ENCODE measurements at regions not wholly inside any gene's neighbourhood (a gene's known extent, or its start where the extent isn't known, plus 50 kb on each side); places are given as distances from the start of the nearest gene placed in this dataset.
A peak's percentile ranks its signal among the peaks of the same experiment; 100 is the strongest.
"Not testable (repeated sequence)": the region's sequence is repeated elsewhere in the genome, so short reads cannot be mapped to it uniquely, and the experiment has no call there.

- no peak for DNase-seq (ENCODE audit: low read depth)
These were observed 383.4 kb downstream of the MLLT3 start for GRCh38 chr9:20238921-20239320.

- no peak for DNase-seq (ENCODE audit: low read depth)
These were observed 384.6 kb downstream of the MLLT3 start for GRCh38 chr9:20237686-20238085.

DNA sequence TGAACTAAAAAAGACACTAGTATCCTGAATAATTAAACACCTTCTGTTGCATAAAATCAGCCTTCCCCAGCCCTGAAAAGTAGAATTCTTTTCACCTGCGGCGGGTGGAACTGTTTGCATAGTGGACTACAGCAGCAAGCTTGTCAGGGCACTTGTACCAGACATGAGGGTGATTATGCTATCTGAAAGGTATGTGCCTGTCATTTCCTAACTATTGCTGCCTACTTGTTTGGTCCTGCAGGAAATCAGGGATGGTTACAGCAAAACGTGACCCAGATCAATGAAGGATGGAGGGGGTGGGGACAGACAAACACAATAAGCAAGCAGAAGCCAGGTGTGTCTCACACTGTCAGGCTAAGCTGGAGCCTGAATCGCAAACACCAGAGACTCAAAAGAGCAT, 385.6 kb downstream of the MLLT3 start:
- no peak for DNase-seq (ENCODE audit: low read depth)

GRCh38 chr9:20235206-20235605, 387.1 kb downstream of the MLLT3 start:
- not testable (repeated sequence) for DNase-seq (ENCODE audit: low read depth)

GRCh38 chr9:20228096-20228495, 394.2 kb downstream of the MLLT3 start:
- DNase-seq (ENCODE audit: low read depth): no peak

DNA sequence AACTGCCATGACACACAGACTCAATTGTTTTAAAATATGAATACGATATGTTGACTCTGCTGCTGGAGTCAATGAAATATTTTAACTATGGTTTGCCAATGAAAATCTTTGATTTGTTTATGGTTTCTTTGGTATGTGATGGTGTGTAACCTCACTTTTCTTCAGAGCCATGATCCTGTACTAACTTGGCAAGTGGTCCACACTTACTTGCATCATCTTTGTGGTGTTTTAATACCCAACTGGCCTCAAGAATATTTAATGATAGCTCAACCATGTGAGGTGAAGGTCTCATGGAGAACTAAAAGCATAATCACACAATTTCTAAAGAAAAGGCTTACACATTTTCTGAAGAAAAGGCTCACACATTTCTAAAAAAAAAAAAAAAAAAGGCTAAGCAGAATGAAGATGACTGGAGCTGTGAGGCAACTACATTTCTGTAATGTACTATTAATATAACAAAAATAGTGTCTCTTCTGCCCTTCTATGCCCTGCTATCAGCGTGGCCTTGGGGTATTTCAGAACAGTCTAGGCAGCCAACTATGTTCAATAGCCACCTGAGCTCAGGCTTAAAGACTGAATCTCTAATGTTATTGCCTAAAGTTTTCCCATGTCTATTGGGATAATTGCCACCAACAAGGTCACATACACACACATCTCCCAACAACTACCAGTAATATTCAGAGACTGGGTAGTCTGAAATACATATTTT, 395.0 kb downstream of the MLLT3 start:
- no peak for DNase-seq (ENCODE audit: low read depth)

- no peak for DNase-seq (ENCODE audit: low read depth)
These were observed 396.0 kb downstream of the MLLT3 start for GRCh38 chr9:20226345-20226744.

DNA sequence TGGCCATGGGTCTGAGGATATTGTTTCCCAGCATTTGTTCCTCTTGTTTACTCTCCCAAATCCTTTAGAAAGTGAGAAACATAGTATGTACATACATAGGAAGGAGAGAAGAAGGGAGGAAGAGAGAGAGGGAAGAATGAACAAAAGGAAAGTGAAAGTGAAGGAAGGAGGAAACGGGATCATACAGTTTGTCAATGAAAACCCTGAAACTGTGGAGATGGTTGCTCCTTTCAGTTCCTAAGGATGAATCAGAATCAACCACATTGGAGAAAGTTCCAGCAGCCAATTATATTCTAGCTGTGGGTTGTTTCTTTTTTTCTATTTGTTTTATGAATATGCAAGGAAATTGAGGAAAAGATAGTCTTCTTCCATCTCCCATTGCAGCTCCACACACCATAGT, 396.5 kb downstream of the MLLT3 start:
- no peak for DNase-seq (ENCODE audit: low read depth)

- no peak for DNase-seq (ENCODE audit: low read depth)
These were observed 397.5 kb downstream of the MLLT3 start for GRCh38 chr9:20224756-20225155.

DNA sequence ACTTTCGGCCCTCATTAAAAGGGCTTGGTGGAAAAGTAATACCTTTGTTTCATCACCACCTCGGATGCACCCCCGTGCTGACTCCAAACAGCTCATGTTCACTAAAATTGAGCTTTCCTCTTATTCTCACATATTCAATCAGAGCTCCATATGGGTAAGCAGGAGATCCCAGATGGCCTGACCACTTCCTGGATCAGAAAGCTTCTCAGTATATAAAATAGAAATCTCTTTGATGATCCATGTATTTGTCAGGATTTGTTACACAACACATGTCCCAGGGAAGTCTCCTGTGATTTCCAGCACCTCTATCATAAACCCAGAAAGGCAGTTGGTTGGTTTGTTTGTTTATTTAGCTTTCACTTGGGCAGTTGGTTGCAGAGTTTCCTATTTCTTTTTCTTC, 402.0 kb downstream of the MLLT3 start:
- DNase-seq (ENCODE audit: low read depth): no peak

- no peak for DNase-seq (ENCODE audit: low read depth)
These were observed 402.9 kb downstream of the MLLT3 start for GRCh38 chr9:20219437-20219836.

DNA sequence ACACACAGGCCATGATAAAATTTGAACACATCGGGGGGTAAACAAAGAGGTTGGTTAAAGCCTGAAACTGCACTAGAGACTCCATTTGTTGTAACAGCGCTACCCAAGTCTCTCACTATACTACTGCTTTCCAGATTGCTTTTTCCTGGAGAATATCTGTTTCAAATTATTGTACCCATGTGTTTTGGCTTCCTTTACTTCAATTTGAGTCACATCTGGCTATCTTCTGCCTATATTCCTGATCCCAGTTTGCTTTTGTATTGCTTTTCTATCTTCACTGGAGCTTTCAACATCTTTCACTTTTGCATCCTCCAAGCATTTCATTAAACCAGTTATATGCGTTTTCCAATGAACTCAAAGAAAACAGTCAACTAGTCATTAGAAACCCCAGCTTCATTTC, 404.7 kb downstream of the MLLT3 start:
- no peak for DNase-seq (ENCODE audit: low read depth)

GRCh38 chr9:20216438-20216837, 405.9 kb downstream of the MLLT3 start:
- DNase-seq (ENCODE audit: low read depth): no peak

DNA sequence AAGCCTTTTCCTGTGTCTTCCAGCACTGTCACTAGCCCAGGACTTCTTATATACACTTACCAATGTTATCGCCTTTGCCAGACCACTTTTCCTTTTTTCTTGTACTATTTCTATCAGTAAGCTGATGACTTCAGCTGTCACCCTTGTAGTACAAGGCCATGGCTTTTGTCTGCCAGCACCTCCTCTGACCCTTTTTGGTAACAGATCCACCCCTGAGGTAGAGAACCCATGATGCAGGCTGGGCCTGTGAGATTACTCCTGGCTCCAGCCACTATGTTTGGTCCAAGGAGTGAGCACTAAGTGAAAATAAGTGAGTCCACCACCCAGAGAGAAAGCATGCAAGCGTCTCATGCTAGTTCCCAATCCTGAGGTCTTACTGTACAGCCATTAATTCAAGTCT, 406.7 kb downstream of the MLLT3 start:
- DNase-seq (ENCODE audit: low read depth): no peak

DNA sequence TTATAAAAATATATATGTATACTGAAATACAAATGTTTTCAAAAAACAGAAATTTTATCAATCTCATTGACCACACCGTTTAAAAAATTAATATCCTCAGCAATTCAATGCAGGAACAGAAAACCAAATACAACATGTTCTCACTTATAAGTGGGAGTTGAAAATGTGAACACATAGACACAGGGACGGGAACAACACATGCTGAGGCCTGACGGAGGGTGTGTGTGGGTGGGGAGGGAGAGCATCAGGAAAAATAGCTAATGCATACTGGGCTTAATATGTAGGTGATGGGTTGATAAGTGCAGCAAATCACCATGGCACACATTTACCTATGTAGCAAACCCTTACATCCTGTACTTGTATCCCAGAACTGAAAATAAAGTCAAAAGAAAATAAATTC, 409.5 kb downstream of the MLLT3 start:
- DNase-seq (ENCODE audit: low read depth): no peak

- peak; percentile 55 for DNase-seq (ENCODE audit: low read depth)
These were observed 412.6 kb downstream of the MLLT3 start for GRCh38 chr9:20209391-20210340.

DNA sequence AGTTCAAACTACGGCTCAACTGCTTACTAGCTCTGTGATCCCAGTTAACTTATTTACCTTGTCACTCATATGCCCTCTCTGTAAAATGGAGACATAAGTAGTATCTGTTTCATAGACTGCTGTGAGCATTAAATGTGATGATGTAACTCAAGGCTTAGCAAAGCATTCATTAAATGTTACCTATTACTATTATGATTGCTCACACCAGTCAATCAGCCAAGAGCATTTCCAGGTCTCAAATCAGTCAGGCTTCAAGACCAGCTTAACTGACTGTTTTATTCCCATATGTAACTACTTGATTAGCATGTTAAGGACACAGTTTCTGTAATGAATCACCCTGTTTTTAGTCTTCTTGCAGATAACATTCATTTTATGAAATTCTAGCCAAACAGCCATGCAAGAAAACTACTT, 413.3 kb downstream of the MLLT3 start:
- no peak for DNase-seq (ENCODE audit: low read depth)

- DNase-seq (ENCODE audit: low read depth): no peak
These were observed 414.1 kb downstream of the MLLT3 start for GRCh38 chr9:20208226-20208625.

- DNase-seq (ENCODE audit: low read depth): no peak
These were observed 415.1 kb downstream of the MLLT3 start for GRCh38 chr9:20207176-20207575.

- DNase-seq (ENCODE audit: low read depth): no peak
These were observed 416.5 kb downstream of the MLLT3 start for GRCh38 chr9:20205821-20206220.

- no peak for DNase-seq (ENCODE audit: low read depth)
These were observed 412.2 kb upstream of the SLC24A2 start for GRCh38 chr9:20200991-20201431.

- DNase-seq (ENCODE audit: low read depth): no peak
These were observed 411.7 kb upstream of the SLC24A2 start for GRCh38 chr9:20200581-20200980.

DNA sequence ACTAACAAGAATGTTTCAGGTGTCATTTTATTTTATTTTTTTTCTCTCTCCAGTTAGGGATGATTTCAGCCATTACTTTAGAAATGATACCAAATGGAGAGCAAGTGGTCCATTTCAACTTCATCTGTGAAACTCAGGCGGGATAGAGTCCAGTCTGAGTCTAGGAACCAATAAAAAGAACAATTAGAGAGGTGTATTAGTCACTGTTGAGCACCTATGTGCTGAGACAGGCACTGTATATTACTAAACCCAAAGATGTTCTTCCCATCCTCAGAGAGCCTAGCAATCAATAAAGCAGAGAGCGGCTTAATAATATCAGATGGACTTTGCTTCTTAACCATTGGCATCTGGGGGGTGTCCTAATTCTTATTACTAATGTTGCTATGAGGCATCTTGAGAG, 410.3 kb upstream of the SLC24A2 start:
- no peak for DNase-seq (ENCODE audit: low read depth)
